H9 (cell line): ENCODE measurements at regions not wholly inside any gene's neighbourhood (a gene's known extent, or its start where the extent isn't known, plus 50 kb on each side); places are given as distances from the start of the nearest gene placed in this dataset.

Experiments
- DNase-seq: peaks from one replicate; pipeline ENCODE4 v3.0.0-alpha.2; 2017
- H2AFZ ChIP-seq: one replicate; pipeline ENCODE4 v1.6.1; 2013; ENCODE audit warnings: mild to moderate bottlenecking, low read length, control low read depth, moderate library complexity
- H2AK5ac ChIP-seq: 2 replicates; pipeline ENCODE4 v1.6.1; 2013; ENCODE audit warnings: low read length, control low read depth, mixed read lengths; ENCODE audit not compliant: insufficient read length
- H2BK120ac ChIP-seq: one replicate; pipeline ENCODE4 v1.6.1; 2013; ENCODE audit warnings: low read depth, mild to moderate bottlenecking, low read length, control low read depth, inconsistent platforms; ENCODE audit not compliant: poor library complexity, severe bottlenecking
- H2BK12ac ChIP-seq: 2 replicates; pipeline ENCODE4 v1.6.1; 2013; ENCODE audit warnings: low read length, control low read depth, mixed read lengths, low read depth; ENCODE audit not compliant: insufficient read length
- H2BK15ac ChIP-seq: 2 replicates; pipeline ENCODE4 v1.6.1; 2013; ENCODE audit warnings: low read depth, low read length, control low read depth
- H2BK20ac ChIP-seq: one replicate; pipeline ENCODE4 v1.6.1; 2013; ENCODE audit warnings: low read depth, mild to moderate bottlenecking, low read length, control low read depth, inconsistent platforms; ENCODE audit not compliant: poor library complexity, severe bottlenecking
- H2BK5ac ChIP-seq: 2 replicates; pipeline ENCODE4 v1.6.1; 2013; ENCODE audit warnings: low read length, control low read depth, mixed read lengths; ENCODE audit not compliant: insufficient read length
- H3K14ac ChIP-seq: 2 replicates; pipeline ENCODE4 v1.6.1; 2013; ENCODE audit warnings: low read length, control low read depth; ENCODE audit not compliant: insufficient read depth
- H3K18ac ChIP-seq: 2 replicates; pipeline ENCODE4 v1.6.1; 2013; ENCODE audit warnings: low read depth, mild to moderate bottlenecking, mixed read lengths, low read length, control low read depth; ENCODE audit not compliant: insufficient read length
- H3K23ac ChIP-seq: 2 replicates; pipeline ENCODE4 v1.6.1; 2013; ENCODE audit warnings: low read length, control low read depth, mixed read lengths, low read depth; ENCODE audit not compliant: insufficient read length
- H3K23me2 ChIP-seq: 2 replicates; pipeline ENCODE4 v1.6.1; 2013; ENCODE audit warnings: low read depth, mild to moderate bottlenecking, mixed read lengths, low read length, control low read depth; ENCODE audit not compliant: insufficient read length, poor library complexity, severe bottlenecking
- H3K27ac ChIP-seq: 2 replicates; pipeline ENCODE4 v1.5.1; 2013; ENCODE audit warnings: low read length, control low read depth, mixed read lengths, low read depth; ENCODE audit not compliant: insufficient read length
- H3K27me3 ChIP-seq: 2 replicates; pipeline ENCODE4 v1.6.1; 2013; ENCODE audit warnings: low read length, control low read depth, inconsistent platforms; ENCODE audit not compliant: insufficient read depth
- H3K4ac ChIP-seq: 2 replicates; pipeline ENCODE4 v1.6.1; 2013; ENCODE audit warnings: low read depth, mild to moderate bottlenecking, control low read depth, inconsistent platforms, low read length, moderate library complexity
- H3K4me1 ChIP-seq: 2 replicates; pipeline ENCODE4 v1.6.1; 2013; ENCODE audit warnings: low read length, control low read depth, inconsistent platforms; ENCODE audit not compliant: insufficient read depth
- H3K4me2 ChIP-seq: 2 replicates; pipeline ENCODE4 v1.6.1; 2013; ENCODE audit warnings: low read length, control low read depth, mixed read lengths; ENCODE audit not compliant: insufficient read length, insufficient read depth
- H3K56ac ChIP-seq: 2 replicates; pipeline ENCODE4 v1.6.1; 2013; ENCODE audit warnings: low read depth, mild to moderate bottlenecking, mixed read lengths, low read length, control low read depth; ENCODE audit not compliant: insufficient read length
- H3K79me1 ChIP-seq: 2 replicates; pipeline ENCODE4 v1.6.1; 2013; ENCODE audit warnings: low read depth, mild to moderate bottlenecking, moderate library complexity, low read length, control low read depth, inconsistent platforms; ENCODE audit not compliant: insufficient read depth, poor library complexity, severe bottlenecking
- H3K79me2 ChIP-seq: 2 replicates; pipeline ENCODE4 v1.6.1; 2013; ENCODE audit warnings: low read length, control low read depth, inconsistent platforms; ENCODE audit not compliant: insufficient read depth
- H3K9ac ChIP-seq: 2 replicates; pipeline ENCODE4 v1.6.1; 2013; ENCODE audit warnings: low read length, control low read depth, mixed read lengths; ENCODE audit not compliant: insufficient read length; ENCODE audit errors: extremely low read depth
- H3K9me3 ChIP-seq: one replicate; pipeline ENCODE4 v1.6.1; 2013; ENCODE audit warnings: low read depth, low read length, inconsistent platforms; ENCODE audit not compliant: control insufficient read depth
- H3T11ph ChIP-seq: one replicate; pipeline ENCODE4 v1.6.1; 2013; ENCODE audit warnings: mild to moderate bottlenecking, low read length, control low read depth, inconsistent platforms
- H4K20me1 ChIP-seq: one replicate; pipeline ENCODE4 v1.6.1; 2013; ENCODE audit not compliant: control insufficient read depth, insufficient read length, insufficient read depth
- H4K5ac ChIP-seq: 2 replicates; pipeline ENCODE4 v1.6.1; 2013; ENCODE audit warnings: low read depth, mild to moderate bottlenecking, mixed read lengths, low read length, control low read depth; ENCODE audit not compliant: insufficient read length
- H4K8ac ChIP-seq: replicated peaks from 2 replicates; pipeline ENCODE4 v1.6.1; 2013; ENCODE audit warnings: low read length, control low read depth, mixed read lengths, low read depth; ENCODE audit not compliant: insufficient read length
- H4K91ac ChIP-seq: 2 replicates; pipeline ENCODE4 v1.6.1; 2013; ENCODE audit warnings: low read depth, mild to moderate bottlenecking, moderate library complexity, mixed read lengths, low read length, control low read depth; ENCODE audit not compliant: insufficient read length
- H3K27ac Mint-ChIP-seq, 3 experiments: 2 replicates in 2 of 3; 3 replicates in 1 of 3; pipeline ENCODE4 v1.8.0; 2020 to 2021; ENCODE audit warnings: mixed read lengths in 3 of 3, mild to moderate bottlenecking in 1 of 3, moderate library complexity in 1 of 3
- H3K27me3 Mint-ChIP-seq: 2 replicates; pipeline ENCODE4 v1.8.0; 2021; ENCODE audit warnings: low read depth, mild to moderate bottlenecking, moderate library complexity, mixed read lengths
- H3K36me3 Mint-ChIP-seq, 3 experiments: 2 replicates in 2 of 3; 3 replicates in 1 of 3; pipeline ENCODE4 v1.8.0; 2020 to 2021; ENCODE audit warnings: low read depth in 3 of 3, mixed read lengths in 3 of 3; ENCODE audit not compliant: insufficient read depth in 1 of 3
- H3K4me1 Mint-ChIP-seq, 2 experiments: 2 replicates each; pipeline ENCODE4 v1.8.0; 2020; ENCODE audit warnings: mixed read lengths in 2 of 2
- H3K4me3 Mint-ChIP-seq, 2 experiments: 2 replicates in 1 of 2; 3 replicates in 1 of 2; pipeline ENCODE4 v1.8.0; 2020 to 2021; ENCODE audit warnings: mild to moderate bottlenecking in 2 of 2, mixed read lengths in 2 of 2, moderate library complexity in 1 of 2
- H3K9me3 Mint-ChIP-seq, 2 experiments: 2 replicates in 1 of 2; 3 replicates in 1 of 2; pipeline ENCODE4 v1.8.0; 2020; ENCODE audit warnings: mild to moderate bottlenecking in 2 of 2, mixed read lengths in 2 of 2, moderate library complexity in 1 of 2
- CTCF ChIP-seq: fragments of 200-600 bp; sonication (generic); conservative IDR thresholded peaks from 3 replicates; pipeline ENCODE4 v1.8.0; 2021; ENCODE audit warnings: antibody characterized with exemption, mild to moderate bottlenecking
- WGBS: extraction: QIAGEN DNeasy Blood & Tissue Kit; methylation state at CpG from one replicate; pipeline ENCODE4 v1.1.7; 2013; ENCODE audit warnings: missing lambda C conversion rate, low lambda C conversion rate, mixed read lengths; ENCODE audit not compliant: insufficient read length; ENCODE audit errors: extremely low coverage; 5-methylcytosine and 5-hydroxymethylcytosine counted together

- H3K27me3 Mint-ChIP-seq: no peaks in the 10 kb centered on the region; the same call in 1 of the 2 replicates
- no peak overlapping the region for H3K18ac ChIP-seq
Observed at GRCh38 chr7:85310301-85310700, 123.4 kb upstream of the SEMA3D start.

More at GRCh38 chr7:85310301-85310700, 123.4 kb upstream of the SEMA3D start:
- H2BK20ac ChIP-seq: no peak overlapping the region
- H4K8ac ChIP-seq: no peak overlapping the region
- no peak overlapping the region for H2BK15ac ChIP-seq
- TF ChIP-seq CTCF: no peak
- H3K23ac ChIP-seq: no peak overlapping the region
- no peak overlapping the region for H3K27ac ChIP-seq
- no peak overlapping the region for H2BK120ac ChIP-seq
- H2AK5ac ChIP-seq: no peak overlapping the region
- Mint-ChIP-seq H3K4me1 (peaks cover 0 to 4% of the 10 kb centered on the region in 2 experiments; a peak in 1 of 4 replicates), H3K36me3 (no peaks in the 10 kb centered on the region), H3K4me3 (no peak overlapping the region), H3K9me3 (no peaks in the 10 kb centered on the region), H3K27ac (no peak overlapping the region)
- no peak overlapping the region for H3K4me2 ChIP-seq
- no peak overlapping the region for H3T11ph ChIP-seq
- no peaks in the 10 kb centered on the region for H3K9me3 ChIP-seq
- H3K56ac ChIP-seq: no peak overlapping the region
- no peaks in the 10 kb centered on the region for H3K79me1 ChIP-seq
- H3K79me2 ChIP-seq: no peaks in the 10 kb centered on the region
- H2AFZ ChIP-seq: no peak overlapping the region
- H4K20me1 ChIP-seq: no peaks in the 10 kb centered on the region
- no peak overlapping the region for H3K9ac ChIP-seq
- no peak overlapping the region for H4K91ac ChIP-seq
- DNase-seq: no peak
- H3K4me1 ChIP-seq: no peaks in the 10 kb centered on the region
- no peak overlapping the region for H2BK12ac ChIP-seq
- no peak overlapping the region for H3K4ac ChIP-seq
- H4K5ac ChIP-seq: no peak overlapping the region
- no CpG with 5 or more reads among the region's 1 CpG for WGBS
- no peak overlapping the region for H3K14ac ChIP-seq
- no peaks in the 10 kb centered on the region for H3K23me2 ChIP-seq
- no peak overlapping the region for H2BK5ac ChIP-seq
- no peaks in the 10 kb centered on the region for H3K27me3 ChIP-seq
